Psoas muscle (tissue), 7 donors: ENCODE measurements at regions not wholly inside any gene's neighbourhood (a gene's known extent, or its start where the extent isn't known, plus 50 kb on each side); places are given as distances from the start of the nearest gene placed in this dataset.
"Not testable (repeated sequence)": the region's sequence is repeated elsewhere in the genome, so short reads cannot be mapped to it uniquely, and the experiment has no call there.

ENCODE experiments used
- ATAC-seq, 4 donors: fragments of 200-7000 bp; cut with Tn5 transposase; one replicate each; pipeline ENCODE4 v1.9.1; 2020; ENCODE audit warnings: moderate library complexity in 3 of 4, mild to moderate bottlenecking in 2 of 4
- DNase-seq, 2 donors: peaks; one replicate each; pipeline ENCODE4 v3.0.0-alpha.2; 2020
- H3K27ac ChIP-seq: fragments of 200-600 bp; one replicate; pipeline ENCODE4 v1.8.0; 2022
- H3K27me3 ChIP-seq, 3 donors: fragments of 200-600 bp in 1 of 3; one replicate each; pipeline versions ENCODE4 v1.6.1 to v1.8.0; 2013 to 2022; ENCODE audit warnings: low read length in 2 of 3, mild to moderate bottlenecking in 2 of 3, moderate library complexity in 1 of 3; ENCODE audit not compliant: insufficient read depth in 3 of 3
- H3K36me3 ChIP-seq, 2 donors: fragments of 200-600 bp in 1 of 2; one replicate each; pipeline versions ENCODE4 v1.6.1 to v1.8.0; 2013 to 2022; ENCODE audit warnings: low read depth in 1 of 2, mild to moderate bottlenecking in 1 of 2, moderate library complexity in 1 of 2; ENCODE audit not compliant: insufficient read depth in 1 of 2
- H3K4me1 ChIP-seq: fragments of 200-600 bp; one replicate; pipeline ENCODE4 v1.8.0; 2022
- H3K4me3 ChIP-seq: fragments of 200-600 bp; one replicate; pipeline ENCODE4 v1.8.0; 2022; ENCODE audit warnings: mild to moderate bottlenecking
- H3K9me3 ChIP-seq: fragments of 200-600 bp; one replicate; pipeline ENCODE4 v1.8.0; 2022
- CTCF ChIP-seq: fragments of 200-600 bp; IDR thresholded peaks from one replicate; pipeline ENCODE4 v1.8.0; 2022; ENCODE audit warnings: antibody characterized with exemption
- WGBS, 3 donors: extraction: QIAGEN DNeasy Blood & Tissue Kit; methylation state at CpG; one replicate each; pipeline versions ENCODE4 v1.1.6 to v1.1.7; 2013; 5-methylcytosine and 5-hydroxymethylcytosine counted together
- intact Hi-C, 2 donors: fragments of 100-400 bp; cut with DNase I; formaldehyde crosslinking; loops; one replicate each; pipeline versions ENCODE4 v1.11.0 to v1.14.2; 2022
- donor health status: healthy with polysubstance abuse.
- donor health status: DM: no; HTN: no; CAD: no; lungs with moderate emphysema.
- donor health status: Bipolar disorder and iron deficiency.
- donor health status: healthy.
- donor health status: DM: yes; HTN: yes; CAD: no.
- donor health status: DM: no; HTN: no; CAD: no.
- donor health status: DM: yes; HTN: yes; CAD: no.

GRCh38 chr21:9837526-9837925 is 683.9 kb upstream of the TPTE start:
- H3K36me3 ChIP-seq, intact Hi-C loops, H3K9me3 ChIP-seq, H3K27me3 ChIP-seq, ATAC-seq, H3K4me3 ChIP-seq, H3K27ac ChIP-seq, H3K4me1 ChIP-seq: not testable (repeated sequence)
- DNase-seq, result peak; percentile 18 to 54
- WGBS, 3 donors, result 72 to 79% (median 79%) methylated on average over 20 to 21 of the region's 21 CpGs

- Histone ChIP-seq H3K36me3 (no peaks in the 10 kb centered on the region), H3K27ac (no peak overlapping the region), H3K4me3 (no peak overlapping the region), H3K27me3 (no peaks in the 10 kb centered on the region), H3K4me1 (no peaks in the 10 kb centered on the region), H3K9me3 (peaks cover 5% of the 10 kb centered on the region)
- ATAC-seq (no peak), DNase-seq (peak; percentile 21 to 53)
- intact Hi-C loops, result no loop called here
- TF ChIP-seq CTCF, result no peak
- 80 to 81% (median 81%) methylated on average over 44 of the region's 44 CpGs for WGBS, 3 donors
Observed at GRCh38 chr21:9837946-9838737, 683.2 kb upstream of the TPTE start.

GRCh38 chr21:9838738-9839642 is 682.4 kb upstream of the TPTE start:
- DNase-seq, result peak; percentile 20 to 56
- intact Hi-C loops, result no loop called here
- peaks cover 5% of the 10 kb centered on the region for H3K9me3 ChIP-seq
- no peaks in the 10 kb centered on the region for H3K36me3 ChIP-seq
- no peaks in the 10 kb centered on the region for H3K4me1 ChIP-seq
- ATAC-seq, result no peak
- TF ChIP-seq CTCF, result no peak
- H3K27me3 ChIP-seq, result no peaks in the 10 kb centered on the region
- H3K4me3 ChIP-seq, result no peak overlapping the region
- no peak overlapping the region for H3K27ac ChIP-seq
- WGBS, 3 donors, result 70 to 72% (median 72%) methylated on average over 47 of the region's 47 CpGs

GRCh38 chr21:9844106-9844505 is 677.3 kb upstream of the TPTE start:
- DNase-seq, H3K4me1 ChIP-seq, H3K27ac ChIP-seq, H3K36me3 ChIP-seq, H3K9me3 ChIP-seq, ATAC-seq, H3K4me3 ChIP-seq, H3K27me3 ChIP-seq, intact Hi-C loops: not testable (repeated sequence)
- 81 to 86% (median 85%) methylated on average over 1 of the region's 1 CpG for WGBS, 3 donors

- H3K27me3 ChIP-seq, H3K36me3 ChIP-seq, intact Hi-C loops, H3K9me3 ChIP-seq, H3K4me3 ChIP-seq, ATAC-seq, H3K27ac ChIP-seq, H3K4me1 ChIP-seq, DNase-seq: not testable (repeated sequence)
- 68 to 72% (median 70%) methylated on average over 6 to 7 of the region's 7 CpGs for WGBS, 3 donors
Observed at GRCh38 chr21:9847511-9847910, 673.9 kb upstream of the TPTE start.

GRCh38 chr21:9851166-9851565 is 670.2 kb upstream of the TPTE start:
- H3K36me3 ChIP-seq, ATAC-seq, H3K27me3 ChIP-seq, H3K27ac ChIP-seq, H3K4me1 ChIP-seq, H3K4me3 ChIP-seq, intact Hi-C loops, DNase-seq, H3K9me3 ChIP-seq: not testable (repeated sequence)
- 57 to 69% (median 67%) methylated on average over 1 to 2 of the region's 2 CpGs for WGBS, 3 donors

- H3K4me3 ChIP-seq, H3K27ac ChIP-seq, H3K36me3 ChIP-seq, H3K4me1 ChIP-seq, H3K9me3 ChIP-seq, intact Hi-C loops, DNase-seq, ATAC-seq, H3K27me3 ChIP-seq: not testable (repeated sequence)
- WGBS, 3 donors, result 52 to 56% (median 54%) methylated on average over 6 of the region's 7 CpGs
Observed at GRCh38 chr21:9851695-9852094, 669.7 kb upstream of the TPTE start.

- intact Hi-C loops, result not testable (repeated sequence)
- 57 to 64% (median 61%) methylated on average over 9 of the region's 9 CpGs for WGBS, 3 donors
Observed at GRCh38 chr21:9857563-9857962, 663.8 kb upstream of the TPTE start.

GRCh38 chr21:9859865-9860264 is 661.5 kb upstream of the TPTE start:
- H3K27me3 ChIP-seq, H3K27ac ChIP-seq, H3K36me3 ChIP-seq, intact Hi-C loops, H3K4me1 ChIP-seq, H3K9me3 ChIP-seq, DNase-seq, H3K4me3 ChIP-seq, ATAC-seq: not testable (repeated sequence)
- 64 to 65% (median 64%) methylated on average over 1 of the region's 1 CpG for WGBS, 3 donors

More at GRCh38 chr21:9857563-9857962, 663.8 kb upstream of the TPTE start:
- H3K27ac ChIP-seq, H3K27me3 ChIP-seq, ATAC-seq, H3K36me3 ChIP-seq, H3K4me1 ChIP-seq, H3K4me3 ChIP-seq, DNase-seq, H3K9me3 ChIP-seq: not testable (repeated sequence)
